Glomerular visceral epithelial cell (primary cell): ENCODE measurements at regions not wholly inside any gene's neighbourhood (a gene's known extent, or its start where the extent isn't known, plus 50 kb on each side); places are given as distances from the start of the nearest gene placed in this dataset.

Source experiments
- DNase-seq: peaks from one replicate; pipeline ENCODE4 v3.0.0-alpha.2; 2016; ENCODE audit errors: extremely low spot score

GRCh38 chr9:80147866-80148265, 576.1 kb downstream of the TLE4 start:
- DNase-seq, result no peak

- no peak for DNase-seq
Observed at GRCh38 chr9:80146466-80146865, 574.7 kb downstream of the TLE4 start.

GRCh38 chr9:80144856-80145255, 573.1 kb downstream of the TLE4 start:
- peak; percentile 8 for DNase-seq

DNA sequence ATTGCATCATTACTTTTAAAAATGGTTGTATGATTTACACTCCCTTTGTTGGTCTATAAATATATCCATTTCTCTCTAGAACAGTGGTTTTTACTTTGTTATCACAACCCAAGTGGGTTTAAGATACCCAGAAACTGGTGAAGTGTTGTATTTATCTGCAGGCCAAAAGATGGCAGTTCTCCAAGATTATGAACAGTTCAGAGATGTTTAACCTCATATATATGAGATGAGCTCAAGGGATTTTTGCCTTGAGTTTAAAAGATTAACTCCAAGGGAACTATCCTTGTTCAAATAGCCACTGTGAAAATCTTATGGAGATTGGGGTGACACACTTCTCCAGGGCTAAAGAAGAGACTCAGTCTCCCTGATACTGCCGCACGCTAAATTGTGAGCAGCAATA, 572.6 kb downstream of the TLE4 start:
- DNase-seq, result peak; percentile 33

DNA sequence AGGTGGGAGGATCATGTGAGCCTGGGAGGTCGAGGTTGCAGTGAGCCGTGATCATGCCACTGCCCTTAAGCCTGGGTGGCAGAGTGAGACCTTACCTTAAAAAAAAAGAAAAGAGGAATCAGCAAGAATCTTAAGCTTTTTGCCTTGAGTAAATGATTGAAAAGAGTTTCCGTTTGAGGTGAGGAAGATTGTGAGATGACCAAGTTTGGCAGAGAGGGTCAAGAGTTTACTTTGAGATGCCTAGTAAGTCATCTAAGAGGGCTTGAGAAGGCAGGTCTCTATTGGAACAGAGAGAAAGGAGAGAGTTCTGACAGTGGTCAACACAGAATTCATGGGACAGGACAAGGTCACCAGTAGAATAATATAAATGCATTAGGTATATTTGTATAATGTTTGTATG, 572.1 kb downstream of the TLE4 start:
- DNase-seq, result peak; percentile 40

DNA sequence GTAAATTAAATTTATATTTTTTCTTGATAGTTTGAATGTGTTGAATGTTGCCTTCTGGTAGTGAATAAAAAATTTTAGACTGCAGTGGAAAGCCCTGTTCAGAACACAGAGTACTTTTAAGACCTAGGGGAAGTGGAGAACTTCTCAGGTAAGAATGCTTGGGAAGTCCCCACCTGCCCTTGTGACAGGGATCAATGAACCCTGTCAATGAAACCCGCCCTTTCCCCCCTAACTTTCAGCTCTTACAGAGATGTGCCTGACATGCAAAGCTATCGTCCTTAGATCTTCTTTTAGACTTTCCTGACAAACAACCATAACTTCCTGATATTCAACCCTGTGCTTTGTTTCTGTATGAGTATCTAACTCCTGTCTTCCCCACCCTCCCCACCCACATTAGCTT, 562.7 kb downstream of the TLE4 start:
- no peak for DNase-seq

GRCh38 chr9:80131627-80132026, 559.9 kb downstream of the TLE4 start:
- no peak for DNase-seq

- peak; percentile 77 for DNase-seq
Observed at GRCh38 chr9:80127920-80128319, 556.2 kb downstream of the TLE4 start.

DNA sequence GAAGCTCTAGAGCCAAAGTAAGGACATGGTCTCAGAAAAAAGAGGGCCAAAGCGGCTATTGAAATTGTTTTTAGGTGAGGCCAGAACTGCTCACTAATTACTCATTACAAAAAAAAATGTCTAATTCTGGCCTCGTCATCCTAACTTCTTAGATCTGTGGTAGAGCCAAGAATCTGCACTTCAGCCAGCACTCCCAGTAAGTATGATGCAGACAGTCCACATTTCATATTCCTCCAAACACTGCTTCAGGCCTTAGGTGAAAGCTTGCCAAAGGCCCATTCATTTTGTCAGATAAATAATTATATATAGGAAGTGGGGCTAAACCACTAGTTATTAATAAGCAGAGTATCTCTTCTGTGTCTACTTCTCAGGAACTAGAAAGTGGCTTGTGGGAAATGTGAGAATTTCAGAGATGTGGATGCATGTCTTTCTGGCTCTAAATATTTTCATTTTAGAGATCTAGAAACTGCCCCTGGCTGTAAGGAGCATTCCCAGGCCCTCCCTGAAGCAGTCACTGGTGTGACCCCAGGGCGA, 554.0 kb downstream of the TLE4 start:
- no peak for DNase-seq

DNA sequence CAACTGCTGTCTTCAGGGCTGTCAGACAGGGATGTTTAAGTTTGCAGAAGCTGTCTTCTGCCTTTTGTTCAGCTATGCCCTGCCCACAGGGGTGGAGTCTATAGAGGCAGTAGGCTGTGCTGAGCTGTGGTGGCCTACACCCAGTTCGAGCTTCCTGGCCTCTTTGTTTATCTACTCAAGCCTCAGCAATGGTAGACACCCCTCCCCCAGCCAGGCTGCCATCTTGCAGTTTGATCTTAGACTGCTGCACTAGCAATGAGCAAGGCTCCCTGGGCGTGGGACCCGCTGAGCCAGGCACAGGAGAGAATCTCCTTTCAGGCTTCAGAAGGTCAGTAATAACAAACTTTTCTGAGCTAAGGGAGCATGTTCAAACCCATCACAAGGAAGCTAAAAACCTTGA, 545.3 kb downstream of the TLE4 start:
- DNase-seq, result no peak

DNA sequence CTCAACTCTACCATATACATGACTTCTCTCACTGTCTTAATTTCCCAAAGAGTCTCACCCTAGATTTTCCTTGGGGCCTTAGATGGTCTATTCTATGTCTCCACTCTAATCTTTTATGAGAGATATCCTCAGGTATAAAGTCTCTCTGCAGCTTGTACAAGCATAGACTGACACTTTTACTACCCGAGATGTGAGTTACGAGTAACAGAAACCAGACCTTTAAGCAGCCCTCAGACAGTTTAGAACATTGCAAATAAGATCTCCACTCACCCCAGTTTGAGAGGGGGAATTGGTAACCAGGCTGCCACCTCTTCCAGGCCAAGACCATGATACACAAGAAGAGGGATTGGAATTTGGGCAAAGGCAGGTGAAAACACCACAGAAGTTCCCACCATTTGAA, 542.5 kb downstream of the TLE4 start:
- DNase-seq, result no peak

DNA sequence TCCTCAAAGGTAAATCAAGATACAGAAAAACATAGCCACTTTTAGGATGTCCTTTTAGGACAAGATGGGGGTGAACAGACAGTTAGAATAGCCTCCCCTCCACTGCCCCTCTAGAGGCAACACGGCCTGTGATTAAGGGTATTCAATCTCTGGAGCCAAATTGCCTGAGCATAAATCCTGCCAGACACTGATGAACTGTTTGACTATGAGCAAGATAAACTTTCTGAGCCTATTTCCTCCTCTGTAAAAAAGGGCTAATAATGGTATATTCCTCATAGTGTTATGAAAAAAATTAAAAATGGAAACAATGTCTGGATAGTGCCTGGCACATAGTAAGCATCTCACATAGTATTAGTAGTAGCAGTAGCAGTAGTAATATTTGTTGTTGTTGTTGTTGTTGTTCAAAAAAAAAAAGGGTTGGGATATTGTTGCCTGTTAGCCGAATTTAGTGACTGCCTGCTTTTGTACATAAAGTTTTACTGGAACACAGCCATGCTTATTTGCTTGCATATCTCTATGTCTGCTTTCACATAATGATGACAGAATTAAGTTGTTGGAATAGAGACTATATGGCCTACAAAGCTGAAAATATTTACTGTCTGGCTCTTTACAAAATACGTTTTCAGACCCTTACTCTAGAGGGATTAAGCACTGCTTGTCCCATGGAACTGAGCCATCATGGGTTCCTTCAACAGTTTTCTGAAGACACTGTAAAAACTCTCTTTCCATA, 536.3 kb downstream of the TLE4 start:
- DNase-seq, result no peak

GRCh38 chr9:80097476-80097875, 525.7 kb downstream of the TLE4 start:
- no peak for DNase-seq

- DNase-seq, result no peak
Observed at GRCh38 chr9:80094176-80094771, 522.5 kb downstream of the TLE4 start.

GRCh38 chr9:80093695-80094094, 521.9 kb downstream of the TLE4 start:
- DNase-seq, result no peak

- DNase-seq, result no peak
Observed at GRCh38 chr9:80091526-80091925, 519.8 kb downstream of the TLE4 start.

DNA sequence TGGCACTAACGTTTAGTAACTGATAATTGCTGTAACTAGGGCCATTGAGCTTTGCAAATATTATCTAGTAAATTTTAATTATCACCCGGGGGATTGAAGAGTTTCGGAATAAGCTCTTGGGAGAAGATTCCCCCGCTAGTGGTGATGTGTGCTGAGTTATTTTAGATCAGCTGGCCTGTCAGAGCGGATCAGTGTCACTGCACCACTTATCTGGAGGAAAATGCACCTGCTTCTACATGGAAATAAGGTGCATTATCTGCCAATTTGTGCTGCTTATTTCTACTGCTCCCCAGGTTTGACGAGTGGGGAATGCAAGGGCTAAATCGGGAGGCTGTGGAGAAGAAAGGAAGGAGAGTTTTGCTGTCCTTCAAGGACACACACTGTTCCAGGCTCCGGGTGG, 518.6 kb downstream of the TLE4 start:
- no peak for DNase-seq

DNA sequence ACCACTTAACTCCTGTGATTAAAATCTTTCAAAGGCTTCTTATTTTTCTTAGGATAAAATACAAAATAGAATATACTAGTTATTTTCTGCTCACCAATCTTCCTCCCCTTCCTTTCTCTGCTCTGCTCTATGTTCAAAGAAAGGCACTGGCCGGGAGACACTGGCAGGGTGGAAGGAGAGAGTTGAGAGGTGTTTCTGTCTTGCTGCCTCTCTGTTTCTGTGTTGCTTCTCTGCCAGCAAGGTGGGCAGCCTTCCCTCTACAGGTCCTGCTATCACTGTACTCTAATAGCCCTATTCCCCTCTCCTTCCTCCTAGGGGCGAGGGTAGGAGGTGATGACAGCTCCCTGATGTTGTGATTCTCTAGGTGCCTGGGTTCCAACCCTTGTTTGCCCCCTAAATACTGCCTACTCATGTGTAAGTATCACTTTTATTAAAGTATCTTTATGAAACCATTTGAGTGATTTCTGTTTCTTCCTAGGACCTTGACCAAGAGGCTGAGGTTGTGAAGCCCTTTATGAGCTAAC, 515.1 kb downstream of the TLE4 start:
- no peak for DNase-seq

DNA sequence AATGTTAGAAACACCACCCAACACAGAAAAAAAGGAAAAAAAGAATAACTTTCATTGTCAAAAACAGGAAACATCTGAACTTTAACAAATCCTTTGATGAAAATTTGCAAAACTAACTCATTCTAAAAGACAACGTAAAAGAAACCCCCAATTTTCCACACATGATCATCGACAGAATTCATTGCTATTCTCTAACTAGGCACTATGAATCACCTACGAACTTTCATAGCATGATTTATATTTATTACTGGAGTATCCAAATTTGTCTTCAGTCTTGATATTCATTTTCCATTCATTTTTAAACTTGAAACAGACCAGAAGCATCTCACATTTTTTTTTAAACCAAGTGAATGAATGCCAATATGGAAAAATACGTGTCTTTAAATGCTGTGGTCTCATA, 514.6 kb downstream of the TLE4 start:
- no peak for DNase-seq

- DNase-seq, result no peak
Observed at GRCh38 chr9:80085668-80086067, 513.9 kb downstream of the TLE4 start.

DNA sequence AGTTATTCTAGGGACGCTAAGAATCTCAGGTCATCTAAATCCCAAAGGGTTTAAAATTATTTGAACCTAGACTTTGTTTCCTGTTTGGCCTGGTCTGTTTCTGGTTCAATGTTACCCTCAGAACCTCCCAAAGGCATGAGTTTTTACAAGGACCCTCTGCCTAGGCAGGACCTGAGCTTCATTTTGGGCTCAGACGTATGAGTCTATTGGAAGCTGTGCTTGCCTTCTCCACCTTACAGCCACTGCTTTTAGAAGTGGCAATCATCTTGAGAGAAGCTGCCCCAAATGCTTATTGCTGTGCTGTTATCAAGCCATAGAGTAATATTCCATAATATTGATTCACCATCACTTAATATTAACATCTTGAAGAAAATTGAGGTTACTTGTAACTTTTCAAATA, 510.4 kb downstream of the TLE4 start:
- no peak for DNase-seq

GRCh38 chr9:80078826-80079225, 507.1 kb downstream of the TLE4 start:
- DNase-seq, result no peak

DNA sequence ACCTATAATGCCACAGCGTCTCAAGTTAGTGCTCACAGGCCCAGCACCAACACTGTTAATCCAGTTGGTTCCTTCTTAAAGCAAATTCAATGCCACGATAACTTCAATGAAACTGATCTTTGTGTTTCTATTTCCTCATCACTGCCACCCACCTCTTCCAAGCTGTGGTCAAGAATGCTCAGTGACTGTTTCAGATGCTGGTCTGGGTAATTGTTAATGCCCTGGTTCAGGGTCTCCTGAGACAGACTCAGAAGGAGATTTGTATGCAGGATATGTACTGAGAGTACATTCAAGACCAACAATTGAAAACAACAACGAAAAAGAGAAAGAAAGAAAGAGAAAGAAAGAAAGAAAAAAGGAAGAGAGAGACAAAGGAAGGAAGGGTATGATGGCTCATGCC, 505.3 kb downstream of the TLE4 start:
- no peak for DNase-seq
